ENCODE measurements at regions not wholly inside any gene's neighbourhood (a gene's known extent, or its start where the extent isn't known, plus 50 kb on each side); places are given as distances from the start of the nearest gene placed in this dataset.
"Not testable (repeated sequence)": the region's sequence is repeated elsewhere in the genome, so short reads cannot be mapped to it uniquely, and the experiment has no call there.

- not testable (repeated sequence) for H3K4me1 Mint-ChIP-seq (ENCODE audit: unreplicated experiment); DNase-seq (ENCODE audit: extremely low spot score, unreplicated experiment); H3K4me3 Mint-ChIP-seq; H3K9me3 Mint-ChIP-seq; H3K27ac Mint-ChIP-seq; H3K36me3 Mint-ChIP-seq; H3K27me3 Mint-ChIP-seq
Measured at GRCh38 chr16:88248761-88249160, 134.0 kb upstream of the ZNF469 start.

- not testable (repeated sequence) for H3K27ac Mint-ChIP-seq; H3K4me3 Mint-ChIP-seq; H3K4me1 Mint-ChIP-seq (ENCODE audit: unreplicated experiment); H3K9me3 Mint-ChIP-seq; H3K36me3 Mint-ChIP-seq; H3K27me3 Mint-ChIP-seq; DNase-seq (ENCODE audit: extremely low spot score, unreplicated experiment)
Measured at GRCh38 chr16:88250381-88250780, 132.4 kb upstream of the ZNF469 start.

GRCh38 chr16:88252057-88252794 is 130.5 kb upstream of the ZNF469 start:
- not testable (repeated sequence) for DNase-seq (ENCODE audit: extremely low spot score, unreplicated experiment); H3K27ac Mint-ChIP-seq; H3K9me3 Mint-ChIP-seq; H3K4me3 Mint-ChIP-seq; H3K4me1 Mint-ChIP-seq (ENCODE audit: unreplicated experiment); H3K36me3 Mint-ChIP-seq; H3K27me3 Mint-ChIP-seq

- DNase-seq (ENCODE audit: extremely low spot score, unreplicated experiment); H3K36me3 Mint-ChIP-seq; H3K27me3 Mint-ChIP-seq; H3K27ac Mint-ChIP-seq; H3K4me3 Mint-ChIP-seq: not testable (repeated sequence)
- H3K9me3 Mint-ChIP-seq = peaks cover 12% of the 10 kb centered on the region
- H3K4me1 Mint-ChIP-seq (ENCODE audit: unreplicated experiment) = peaks cover 11% of the 10 kb centered on the region
Measured at GRCh38 chr16:88258141-88258540, 124.6 kb upstream of the ZNF469 start.

GRCh38 chr16:88258764-88259525 is 123.8 kb upstream of the ZNF469 start:
- H3K36me3 Mint-ChIP-seq; DNase-seq (ENCODE audit: extremely low spot score, unreplicated experiment); H3K27me3 Mint-ChIP-seq: not testable (repeated sequence)
- H3K4me3 Mint-ChIP-seq = peak overlapping the region; percentile 60
- peaks cover 13% of the 10 kb centered on the region for H3K4me1 Mint-ChIP-seq (ENCODE audit: unreplicated experiment)
- peak overlapping the region; percentile 72 for H3K27ac Mint-ChIP-seq
- peaks cover 12% of the 10 kb centered on the region for H3K9me3 Mint-ChIP-seq

GRCh38 chr16:88259538-88259937 is 123.2 kb upstream of the ZNF469 start:
- H3K9me3 Mint-ChIP-seq = peaks cover 12% of the 10 kb centered on the region
- peak overlapping the region; percentile 72 for H3K27ac Mint-ChIP-seq
- peak overlapping the region; percentile 57 for H3K4me3 Mint-ChIP-seq
- not testable (repeated sequence) for H3K27me3 Mint-ChIP-seq; DNase-seq (ENCODE audit: extremely low spot score, unreplicated experiment); H3K36me3 Mint-ChIP-seq
- H3K4me1 Mint-ChIP-seq (ENCODE audit: unreplicated experiment) = peaks cover 13% of the 10 kb centered on the region

- H3K4me1 Mint-ChIP-seq (ENCODE audit: unreplicated experiment) = peaks cover 13% of the 10 kb centered on the region
- H3K36me3 Mint-ChIP-seq; H3K27me3 Mint-ChIP-seq; DNase-seq (ENCODE audit: extremely low spot score, unreplicated experiment): not testable (repeated sequence)
- H3K27ac Mint-ChIP-seq = peak overlapping the region; percentile 36
- peaks cover 12% of the 10 kb centered on the region for H3K9me3 Mint-ChIP-seq
- H3K4me3 Mint-ChIP-seq = peak overlapping the region; percentile 41
Measured at GRCh38 chr16:88260146-88260545, 122.6 kb upstream of the ZNF469 start.

GRCh38 chr16:88260881-88261665 is 121.7 kb upstream of the ZNF469 start:
- H3K4me3 Mint-ChIP-seq; H3K27me3 Mint-ChIP-seq; H3K36me3 Mint-ChIP-seq; H3K9me3 Mint-ChIP-seq; DNase-seq (ENCODE audit: extremely low spot score, unreplicated experiment): not testable (repeated sequence)
- H3K4me1 Mint-ChIP-seq (ENCODE audit: unreplicated experiment) = peaks cover 13% of the 10 kb centered on the region
- peak overlapping the region; percentile 36 for H3K27ac Mint-ChIP-seq

GRCh38 chr16:88261814-88262605 is 120.7 kb upstream of the ZNF469 start:
- H3K4me1 Mint-ChIP-seq (ENCODE audit: unreplicated experiment) = peaks cover 13% of the 10 kb centered on the region
- H3K4me3 Mint-ChIP-seq; H3K27ac Mint-ChIP-seq; H3K27me3 Mint-ChIP-seq; H3K9me3 Mint-ChIP-seq; DNase-seq (ENCODE audit: extremely low spot score, unreplicated experiment); H3K36me3 Mint-ChIP-seq: not testable (repeated sequence)

- H3K4me3 Mint-ChIP-seq; H3K27me3 Mint-ChIP-seq; H3K9me3 Mint-ChIP-seq; H3K36me3 Mint-ChIP-seq; DNase-seq (ENCODE audit: extremely low spot score, unreplicated experiment): not testable (repeated sequence)
- peak overlapping the region; percentile 39 for H3K27ac Mint-ChIP-seq
- H3K4me1 Mint-ChIP-seq (ENCODE audit: unreplicated experiment) = peaks cover 13% of the 10 kb centered on the region
Measured at GRCh38 chr16:88262858-88263563, 119.7 kb upstream of the ZNF469 start.

- H3K27ac Mint-ChIP-seq; H3K36me3 Mint-ChIP-seq; DNase-seq (ENCODE audit: extremely low spot score, unreplicated experiment); H3K27me3 Mint-ChIP-seq; H3K9me3 Mint-ChIP-seq; H3K4me3 Mint-ChIP-seq: not testable (repeated sequence)
- peaks cover 13% of the 10 kb centered on the region for H3K4me1 Mint-ChIP-seq (ENCODE audit: unreplicated experiment)
Measured at GRCh38 chr16:88263681-88264287, 119.0 kb upstream of the ZNF469 start.

Data from type B pancreatic cell (in vitro differentiated cells).